Thyroid gland (tissue), 4 donors: ENCODE measurements at regions not wholly inside any gene's neighbourhood (a gene's known extent, or its start where the extent isn't known, plus 50 kb on each side); places are given as distances from the start of the nearest gene placed in this dataset.

Experiments used
- CTCF ChIP-seq, 6 experiments: fragments of 200-600 bp in 3 of 6; fragments of 450-650 bp in 3 of 6; sonication (generic) in 3 of 6; IDR thresholded peaks; one replicate each; pipeline ENCODE4 v1.5.1; 2016 to 2019; ENCODE audit warnings: antibody characterized with exemption in 6 of 6, mild to moderate bottlenecking in 2 of 6, inconsistent platforms in 1 of 6, moderate library complexity in 1 of 6
- POLR2A ChIP-seq, 2 donors: fragments of 450-650 bp; IDR thresholded peaks; one replicate each; pipeline ENCODE4 v1.6.1; 2017; ENCODE audit warnings: antibody characterized with exemption in 2 of 2, mild to moderate bottlenecking in 2 of 2, moderate library complexity in 1 of 2

DNA sequence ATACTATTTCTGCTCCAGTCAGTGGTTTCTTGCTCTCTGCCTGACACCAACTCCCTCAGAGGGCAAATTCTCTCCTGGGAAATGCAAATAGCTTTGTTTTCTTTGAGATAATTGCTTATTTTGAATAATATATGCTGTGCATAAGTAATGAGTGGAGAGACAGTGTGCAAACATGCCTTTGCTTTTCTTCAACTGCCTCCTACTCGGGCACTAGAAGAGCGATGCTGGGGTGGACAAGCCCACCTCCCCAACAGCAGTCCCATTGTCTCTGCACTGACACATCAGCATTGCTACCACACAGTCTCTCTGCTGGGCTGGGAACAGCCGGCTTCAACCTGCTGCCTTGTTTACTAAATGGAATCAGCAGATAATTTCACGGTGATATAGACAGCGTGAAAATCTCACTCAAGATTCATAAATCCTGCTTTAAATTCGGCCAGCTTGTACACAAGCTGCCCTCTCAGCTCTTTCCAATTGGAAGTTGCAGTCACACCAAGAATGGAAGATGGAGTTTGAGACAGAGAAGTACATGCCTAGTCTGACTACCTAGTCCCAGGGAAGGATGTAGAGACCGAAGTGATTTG is 694.5 kb downstream of the TDRD15 start:
- TF ChIP-seq CTCF (IDR thresholded peaks at IDR 0.05), result no peak
- no peak for TF ChIP-seq POLR2A (IDR thresholded peaks at IDR 0.05)
